ENCODE measurements at regions not wholly inside any gene's neighbourhood (a gene's known extent, or its start where the extent isn't known, plus 50 kb on each side); places are given as distances from the start of the nearest gene placed in this dataset.

GRCh38 chr10:27451054-27451453 is 53.0 kb upstream of the RAB18 start:
- TF ChIP-seq CTCF (IDR thresholded peaks at IDR 0.05), result no peak
- intact Hi-C loops (cut with DNase I), result no loop called here
- Histone ChIP-seq H3K27me3 (ENCODE audit: low read depth) (no peaks in the 10 kb centered on the region), H3K36me3 (no peaks in the 10 kb centered on the region), H3K27ac (no peak overlapping the region), H3K4me1 (no peaks in the 10 kb centered on the region), H3K9me3 (no peaks in the 10 kb centered on the region), H3K4me3 (no peak overlapping the region)
- no peak for ATAC-seq
- no peak for DNase-seq

- Histone ChIP-seq H3K4me1 (no peaks in the 10 kb centered on the region), H3K27ac (no peak overlapping the region), H3K9me3 (no peaks in the 10 kb centered on the region), H3K36me3 (no peaks in the 10 kb centered on the region), H3K27me3 (ENCODE audit: low read depth) (no peaks in the 10 kb centered on the region), H3K4me3 (no peak overlapping the region)
- no peak for ATAC-seq
- TF ChIP-seq CTCF (IDR thresholded peaks at IDR 0.05), result no peak
- intact Hi-C loops (cut with DNase I), result no loop called here
- DNase-seq, result no peak
Observed at GRCh38 chr10:27450225-27450624, 53.9 kb upstream of the RAB18 start.

- no peaks in the 10 kb centered on the region for H3K4me1 ChIP-seq
- no peaks in the 10 kb centered on the region for H3K9me3 ChIP-seq
- H3K36me3 ChIP-seq, result no peaks in the 10 kb centered on the region
- intact Hi-C loops (cut with DNase I), result loop anchor here (10.0 kb wide), 1 partner anchor 205 kb away; no protein-coding TSS in a partner anchor
- TF ChIP-seq CTCF (IDR thresholded peaks at IDR 0.05), result no peak
- H3K4me3 ChIP-seq, result no peak overlapping the region
- DNase-seq (no peak), ATAC-seq (no peak)
- no peaks in the 10 kb centered on the region for H3K27me3 ChIP-seq (ENCODE audit: low read depth)
- H3K27ac ChIP-seq, result no peak overlapping the region
Observed at GRCh38 chr10:27449571-27449970, 54.5 kb upstream of the RAB18 start.

GRCh38 chr10:27448921-27449320 is 55.2 kb upstream of the RAB18 start:
- intact Hi-C loops (cut with DNase I), result loop anchor here (10.0 kb wide), 1 partner anchor 206 kb away; no protein-coding TSS in a partner anchor
- no peaks in the 10 kb centered on the region for H3K27me3 ChIP-seq (ENCODE audit: low read depth)
- no peaks in the 10 kb centered on the region for H3K36me3 ChIP-seq
- no peak for TF ChIP-seq CTCF (IDR thresholded peaks at IDR 0.05)
- H3K9me3 ChIP-seq, result no peaks in the 10 kb centered on the region
- ATAC-seq (no peak), DNase-seq (no peak)
- H3K4me3 ChIP-seq, result no peak overlapping the region
- no peak overlapping the region for H3K27ac ChIP-seq
- H3K4me1 ChIP-seq, result no peaks in the 10 kb centered on the region

GRCh38 chr10:27447540-27447939 is 56.6 kb upstream of the RAB18 start:
- H3K4me3 ChIP-seq, result no peak overlapping the region
- DNase-seq (no peak), ATAC-seq (no peak)
- no peaks in the 10 kb centered on the region for H3K27me3 ChIP-seq (ENCODE audit: low read depth)
- TF ChIP-seq CTCF (IDR thresholded peaks at IDR 0.05), result no peak
- H3K36me3 ChIP-seq, result no peaks in the 10 kb centered on the region
- H3K27ac ChIP-seq, result no peak overlapping the region
- intact Hi-C loops (cut with DNase I), result loop anchor here (10.0 kb wide), 1 partner anchor 207 kb away; no protein-coding TSS in a partner anchor
- no peaks in the 10 kb centered on the region for H3K9me3 ChIP-seq
- no peaks in the 10 kb centered on the region for H3K4me1 ChIP-seq
